ENCODE measurements at regions not wholly inside any gene's neighbourhood (a gene's known extent, or its start where the extent isn't known, plus 50 kb on each side); places are given as distances from the start of the nearest gene placed in this dataset.

GRCh38 chr18:51754566-51754965, 557.1 kb upstream of the MEX3C start:
- no peak for DNase-seq

GRCh38 chr18:51757255-51757924, 559.9 kb upstream of the MEX3C start:
- no peak for DNase-seq

- no peak for DNase-seq
These were observed 564.9 kb upstream of the MEX3C start for GRCh38 chr18:51762373-51762772.

GRCh38 chr18:51765606-51766360, 568.3 kb upstream of the MEX3C start:
- DNase-seq = no peak

- DNase-seq = no peak
These were observed 569.8 kb upstream of the MEX3C start for GRCh38 chr18:51767293-51767692.

GRCh38 chr18:51778115-51778514, 561.9 kb upstream of the DCC start:
- no peak for DNase-seq

- DNase-seq = no peak
These were observed 550.1 kb upstream of the DCC start for GRCh38 chr18:51789871-51790270.

GRCh38 chr18:51801514-51801913, 538.5 kb upstream of the DCC start:
- no peak for DNase-seq

GRCh38 chr18:51802569-51803428, 537.2 kb upstream of the DCC start:
- peak; percentile 32 for DNase-seq

GRCh38 chr18:51807336-51807735, 532.7 kb upstream of the DCC start:
- no peak for DNase-seq

- no peak for DNase-seq
These were observed 528.1 kb upstream of the DCC start for GRCh38 chr18:51811883-51812282.

- DNase-seq = no peak
These were observed 526.3 kb upstream of the DCC start for GRCh38 chr18:51813740-51814139.

- DNase-seq = no peak
These were observed 518.4 kb upstream of the DCC start for GRCh38 chr18:51821610-51822009.

- DNase-seq = no peak
These were observed 515.3 kb upstream of the DCC start for GRCh38 chr18:51824746-51825145.

- DNase-seq = no peak
These were observed 506.1 kb upstream of the DCC start for GRCh38 chr18:51833850-51834249.

GRCh38 chr18:51848702-51849101, 491.3 kb upstream of the DCC start:
- DNase-seq = no peak

- no peak for DNase-seq
These were observed 487.3 kb upstream of the DCC start for GRCh38 chr18:51852681-51853080.

- no peak for DNase-seq
These were observed 482.0 kb upstream of the DCC start for GRCh38 chr18:51857989-51858388.

- DNase-seq = no peak
These were observed 479.0 kb upstream of the DCC start for GRCh38 chr18:51861046-51861445.

- no peak for DNase-seq
These were observed 477.8 kb upstream of the DCC start for GRCh38 chr18:51862051-51862715.

GRCh38 chr18:51864219-51864965, 475.6 kb upstream of the DCC start:
- DNase-seq = no peak

- DNase-seq = no peak
These were observed 474.5 kb upstream of the DCC start for GRCh38 chr18:51865538-51865937.

Measured in NCI-H1092 treated with DMSO at 0.1 percent for 48 hours (cell line).